Activated T-helper 2 cell treated with anti-CD3 and anti-CD28 coated beads, Interferon-gamma antibody, Interleukin-2, Interleukin-4, amounts not matched to agents 10 μg/mL and 5 μg/mL and 100 μg/mL, durations not matched to agents 14 hours and 24 hours and 36 hours (primary cell): ENCODE measurements at regions not wholly inside any gene's neighbourhood (a gene's known extent, or its start where the extent isn't known, plus 50 kb on each side); places are given as distances from the start of the nearest gene placed in this dataset.

Source experiments
- DNase-seq: peaks from one replicate; pipeline ENCODE4 v3.0.0; 2021; ENCODE audit warnings: low spot score
- H3K27ac Mint-ChIP-seq: one replicate; pipeline ENCODE4 v1.8.0; 2021; ENCODE audit warnings: mixed read lengths
- H3K27me3 Mint-ChIP-seq: one replicate; pipeline ENCODE4 v1.8.0; 2021; ENCODE audit warnings: low read depth, mixed read lengths
- H3K36me3 Mint-ChIP-seq: one replicate; pipeline ENCODE4 v1.8.0; 2021; ENCODE audit warnings: low read depth, mixed read lengths
- H3K4me1 Mint-ChIP-seq: one replicate; pipeline ENCODE4 v1.8.0; 2021; ENCODE audit warnings: low read depth, mixed read lengths
- H3K4me3 Mint-ChIP-seq: one replicate; pipeline ENCODE4 v1.8.0; 2021; ENCODE audit warnings: low read depth, mild to moderate bottlenecking, moderate library complexity, mixed read lengths
- H3K9me3 Mint-ChIP-seq: one replicate; pipeline ENCODE4 v1.8.0; 2021; ENCODE audit warnings: mixed read lengths
- intact Hi-C: fragments of 100-400 bp; cut with micrococcal nuclease; formaldehyde crosslinking; loops from one replicate; pipeline ENCODE4 v1.15.1; 2023

DNA sequence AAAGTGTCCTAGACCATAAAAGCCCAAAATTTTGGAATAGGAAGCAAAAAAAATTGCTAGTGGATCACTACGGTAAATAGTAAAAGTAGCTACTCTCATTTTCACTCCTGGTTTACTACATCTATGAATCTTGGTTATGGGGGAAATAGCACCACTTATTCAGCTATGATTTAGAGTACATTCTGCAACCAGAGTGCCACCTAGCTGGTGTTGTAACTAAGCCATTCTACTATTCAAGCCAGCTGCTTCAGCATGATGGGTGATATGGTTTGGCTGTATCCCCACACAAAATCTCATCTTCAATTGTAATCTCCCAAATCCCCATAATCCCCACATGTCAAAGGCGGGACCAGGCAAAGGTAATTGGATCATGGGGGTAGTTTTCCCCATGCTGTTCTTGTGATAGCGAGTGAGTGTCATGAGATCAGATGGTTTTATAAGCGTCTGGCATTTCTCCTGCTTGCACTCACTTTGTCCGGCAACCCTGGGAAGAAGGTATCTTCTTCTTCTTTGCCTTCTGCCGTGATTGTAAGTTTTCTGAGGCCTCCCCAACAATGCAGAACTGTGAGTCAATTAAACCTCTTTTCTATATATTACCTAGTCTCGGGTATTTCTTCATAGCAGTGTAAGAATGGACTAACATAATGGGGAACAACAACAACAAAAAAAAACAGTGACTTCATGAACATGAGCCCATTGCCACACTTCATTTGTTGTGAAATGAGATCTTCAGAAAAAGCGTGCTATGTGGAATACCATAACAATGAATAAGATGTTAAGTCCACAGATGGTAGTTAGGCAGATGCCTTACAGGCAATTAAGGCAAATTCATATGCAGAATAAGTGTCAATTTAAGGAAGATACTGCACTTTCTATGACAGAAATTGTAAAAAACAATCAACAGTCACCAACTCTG, 280.1 kb downstream of the PABPC4L start:
- no peak overlapping the region for H3K4me3 Mint-ChIP-seq
- H3K27me3 Mint-ChIP-seq: no peaks in the 10 kb centered on the region
- no peak for DNase-seq
- H3K36me3 Mint-ChIP-seq: no peaks in the 10 kb centered on the region
- no peaks in the 10 kb centered on the region for H3K9me3 Mint-ChIP-seq
- intact Hi-C loops: no loop called here
- no peaks in the 10 kb centered on the region for H3K4me1 Mint-ChIP-seq
- no peak overlapping the region for H3K27ac Mint-ChIP-seq

- no peak overlapping the region for H3K27ac Mint-ChIP-seq
- H3K4me3 Mint-ChIP-seq: no peak overlapping the region
- no peaks in the 10 kb centered on the region for H3K4me1 Mint-ChIP-seq
- H3K36me3 Mint-ChIP-seq: no peaks in the 10 kb centered on the region
- no peak for DNase-seq
- intact Hi-C loops: no loop called here
- H3K9me3 Mint-ChIP-seq: no peaks in the 10 kb centered on the region
- H3K27me3 Mint-ChIP-seq: no peaks in the 10 kb centered on the region
Observed at GRCh38 chr4:133920236-133920635, 281.4 kb downstream of the PABPC4L start.

DNA sequence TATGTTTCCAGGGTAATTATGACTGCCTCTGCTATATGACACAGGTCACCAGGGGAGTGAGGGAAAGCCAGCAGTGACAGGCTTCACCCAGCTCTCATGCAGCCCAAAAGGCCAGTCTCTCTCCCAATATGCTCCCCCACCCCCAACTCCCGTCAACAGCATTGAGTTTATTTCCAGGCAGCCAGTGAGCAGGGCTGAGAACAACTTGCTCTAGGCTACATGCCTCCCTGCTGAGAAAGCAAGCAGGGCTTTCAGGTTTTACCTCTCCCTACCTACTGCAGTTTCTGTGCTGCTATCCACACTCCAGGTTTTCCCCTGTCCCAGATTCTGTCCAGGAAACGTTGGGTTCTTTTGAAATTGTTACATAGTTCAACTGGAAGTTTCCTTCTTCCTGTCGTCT, 291.4 kb downstream of the PABPC4L start:
- DNase-seq: no peak
- no peaks in the 10 kb centered on the region for H3K4me1 Mint-ChIP-seq
- H3K36me3 Mint-ChIP-seq: no peaks in the 10 kb centered on the region
- intact Hi-C loops: no loop called here
- no peaks in the 10 kb centered on the region for H3K27me3 Mint-ChIP-seq
- no peak overlapping the region for H3K4me3 Mint-ChIP-seq
- H3K27ac Mint-ChIP-seq: no peak overlapping the region
- peaks cover 26% of the 10 kb centered on the region for H3K9me3 Mint-ChIP-seq

DNA sequence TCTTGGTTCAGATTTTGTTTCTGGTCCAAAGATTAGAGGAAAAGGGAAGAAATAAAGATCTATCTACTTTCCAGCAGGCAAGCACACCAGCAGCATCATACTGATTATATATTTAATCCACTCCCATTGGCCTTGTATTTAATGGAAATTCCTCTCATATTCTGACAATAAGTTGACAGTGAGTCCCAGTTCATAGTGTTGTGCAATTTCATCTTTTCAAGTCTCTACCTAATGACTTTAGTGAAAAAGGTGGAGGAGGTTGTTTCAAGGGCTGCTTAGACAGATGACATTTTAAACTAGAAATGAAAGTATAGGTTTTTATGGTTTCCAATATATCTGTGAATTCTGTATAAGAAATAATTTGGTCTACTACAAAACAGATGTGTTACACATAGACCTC, 298.6 kb downstream of the PABPC4L start:
- no peak overlapping the region for H3K27ac Mint-ChIP-seq
- intact Hi-C loops: no loop called here
- no peak for DNase-seq
- no peaks in the 10 kb centered on the region for H3K27me3 Mint-ChIP-seq
- no peaks in the 10 kb centered on the region for H3K36me3 Mint-ChIP-seq
- H3K4me1 Mint-ChIP-seq: no peaks in the 10 kb centered on the region
- no peak overlapping the region for H3K4me3 Mint-ChIP-seq
- H3K9me3 Mint-ChIP-seq: peaks cover 1% of the 10 kb centered on the region

GRCh38 chr4:133891011-133891410, 310.6 kb downstream of the PABPC4L start:
- Mint-ChIP-seq H3K27ac (no peak overlapping the region), H3K9me3 (peaks cover 13% of the 10 kb centered on the region), H3K4me3 (no peak overlapping the region), H3K4me1 (no peaks in the 10 kb centered on the region), H3K27me3 (no peaks in the 10 kb centered on the region), H3K36me3 (no peaks in the 10 kb centered on the region)
- no peak for DNase-seq
- intact Hi-C loops: no loop called here

DNA sequence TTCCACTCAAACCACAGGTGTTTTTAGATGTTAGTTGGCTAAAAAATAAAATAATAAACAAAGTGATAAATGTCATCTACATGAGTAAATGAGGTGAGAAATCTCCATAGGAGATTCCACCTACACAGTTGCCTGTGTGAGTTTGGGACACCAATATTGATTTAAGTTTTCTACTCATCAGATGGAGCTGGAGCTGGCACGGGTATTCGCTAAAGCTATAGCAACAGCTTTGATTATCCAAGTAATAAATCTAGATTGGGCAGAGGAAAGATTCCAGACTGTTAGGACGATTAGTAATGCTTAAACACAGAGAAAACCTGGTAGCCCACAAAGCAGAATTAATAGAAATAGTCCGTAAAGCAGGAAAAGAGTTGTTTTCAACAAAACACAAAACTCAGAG, 313.9 kb downstream of the PABPC4L start:
- H3K27me3 Mint-ChIP-seq: no peaks in the 10 kb centered on the region
- H3K36me3 Mint-ChIP-seq: no peaks in the 10 kb centered on the region
- no peak for DNase-seq
- H3K4me1 Mint-ChIP-seq: no peaks in the 10 kb centered on the region
- intact Hi-C loops: no loop called here
- H3K27ac Mint-ChIP-seq: no peak overlapping the region
- H3K4me3 Mint-ChIP-seq: no peak overlapping the region
- peaks cover 19% of the 10 kb centered on the region for H3K9me3 Mint-ChIP-seq

GRCh38 chr4:133869486-133869885, 332.1 kb downstream of the PABPC4L start:
- H3K4me3 Mint-ChIP-seq: no peak overlapping the region
- H3K4me1 Mint-ChIP-seq: no peaks in the 10 kb centered on the region
- intact Hi-C loops: no loop called here
- DNase-seq: no peak
- H3K36me3 Mint-ChIP-seq: no peaks in the 10 kb centered on the region
- peaks cover 13% of the 10 kb centered on the region for H3K9me3 Mint-ChIP-seq
- H3K27me3 Mint-ChIP-seq: no peaks in the 10 kb centered on the region
- no peak overlapping the region for H3K27ac Mint-ChIP-seq

DNA sequence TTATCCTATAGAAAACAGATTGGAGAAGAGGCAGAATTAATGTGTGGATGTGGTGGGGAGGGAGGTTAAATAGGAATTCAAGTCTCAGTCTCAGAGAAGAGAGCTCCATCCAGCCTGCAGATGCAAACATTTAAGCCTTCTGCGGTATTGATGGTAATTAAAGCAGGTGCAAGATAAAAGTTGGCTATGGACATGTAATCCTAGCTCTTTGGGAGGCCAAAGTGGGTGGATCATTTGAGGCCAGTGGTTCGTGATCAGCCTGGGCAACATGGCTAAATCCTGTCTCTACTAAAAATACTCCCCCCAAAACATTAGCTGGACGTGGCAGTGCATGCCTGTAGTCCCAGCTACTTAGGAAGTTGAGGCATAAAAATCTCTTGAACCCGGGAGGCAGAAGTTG, 332.7 kb downstream of the PABPC4L start:
- H3K9me3 Mint-ChIP-seq: peaks cover 8% of the 10 kb centered on the region
- DNase-seq: no peak
- no peaks in the 10 kb centered on the region for H3K36me3 Mint-ChIP-seq
- H3K27me3 Mint-ChIP-seq: no peaks in the 10 kb centered on the region
- no peak overlapping the region for H3K27ac Mint-ChIP-seq
- no peaks in the 10 kb centered on the region for H3K4me1 Mint-ChIP-seq
- intact Hi-C loops: no loop called here
- no peak overlapping the region for H3K4me3 Mint-ChIP-seq

GRCh38 chr4:133866328-133866699, 335.3 kb downstream of the PABPC4L start:
- H3K9me3 Mint-ChIP-seq: peaks cover 8% of the 10 kb centered on the region
- H3K4me1 Mint-ChIP-seq: no peaks in the 10 kb centered on the region
- H3K27me3 Mint-ChIP-seq: no peaks in the 10 kb centered on the region
- intact Hi-C loops: no loop called here
- H3K4me3 Mint-ChIP-seq: no peak overlapping the region
- no peaks in the 10 kb centered on the region for H3K36me3 Mint-ChIP-seq
- no peak for DNase-seq
- no peak overlapping the region for H3K27ac Mint-ChIP-seq

DNA sequence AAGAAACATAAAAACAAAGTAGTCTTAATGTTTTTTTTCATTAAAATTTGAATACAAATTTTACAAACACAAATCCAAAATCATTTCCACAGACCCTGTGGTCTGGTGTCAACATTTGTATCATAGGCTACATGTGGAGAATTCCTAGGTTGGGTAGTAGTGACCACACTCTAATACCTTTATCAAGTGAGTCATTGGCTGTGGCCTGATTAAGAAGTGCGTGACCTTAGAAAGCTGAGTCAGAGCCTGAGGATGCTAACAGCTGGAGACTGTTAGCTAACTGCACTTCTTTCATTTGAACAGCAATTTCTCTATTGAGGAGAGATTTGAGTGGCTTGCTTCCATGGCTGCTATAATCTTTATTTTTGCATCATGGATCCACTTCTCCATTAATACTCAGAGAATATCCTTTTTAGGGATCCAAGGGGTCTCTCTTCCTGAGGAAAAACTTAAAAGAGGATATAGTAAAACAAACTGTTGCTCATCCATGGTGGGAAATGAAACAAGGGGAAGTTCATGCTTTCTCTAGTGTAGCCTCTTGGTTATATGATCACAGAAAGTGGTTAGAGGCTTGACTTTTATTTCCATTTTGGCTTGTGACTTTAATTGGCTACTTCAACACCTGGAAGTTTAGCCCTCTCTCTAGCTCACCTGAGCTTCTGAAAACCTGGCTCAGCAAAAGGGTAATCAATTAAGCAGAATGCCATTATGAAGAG, 335.8 kb downstream of the PABPC4L start:
- Mint-ChIP-seq H3K4me1 (no peaks in the 10 kb centered on the region), H3K9me3 (peaks cover 8% of the 10 kb centered on the region), H3K27ac (no peak overlapping the region), H3K27me3 (no peaks in the 10 kb centered on the region), H3K36me3 (no peaks in the 10 kb centered on the region), H3K4me3 (no peak overlapping the region)
- intact Hi-C loops: no loop called here
- no peak for DNase-seq

GRCh38 chr4:133863153-133863552, 338.4 kb downstream of the PABPC4L start:
- Mint-ChIP-seq H3K4me3 (no peak overlapping the region), H3K27me3 (no peaks in the 10 kb centered on the region), H3K9me3 (peaks cover 4% of the 10 kb centered on the region), H3K36me3 (no peaks in the 10 kb centered on the region), H3K27ac (no peak overlapping the region), H3K4me1 (no peaks in the 10 kb centered on the region)
- DNase-seq: no peak
- intact Hi-C loops: no loop called here

- DNase-seq: no peak
- H3K36me3 Mint-ChIP-seq: no peaks in the 10 kb centered on the region
Observed at GRCh38 chr4:133856731-133857355, 344.7 kb downstream of the PABPC4L start.

DNA sequence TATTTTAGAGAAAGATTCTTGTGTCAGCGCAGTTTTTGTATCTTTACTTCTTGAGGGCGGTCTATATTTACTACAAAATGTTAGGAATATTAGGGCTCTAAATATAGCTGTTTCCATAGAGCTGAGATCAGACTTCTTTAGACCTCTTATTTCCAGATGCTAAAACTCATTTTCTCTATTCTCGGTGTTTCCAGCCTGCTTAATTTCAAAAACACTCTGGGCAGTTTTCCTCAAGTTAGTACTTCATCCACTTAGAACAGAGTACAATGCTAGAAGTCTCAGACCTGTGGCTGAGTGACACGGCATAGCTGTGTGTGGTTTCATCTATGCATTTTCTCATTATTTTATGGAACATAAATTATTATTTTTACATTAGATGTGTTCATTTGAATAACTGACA, 346.6 kb downstream of the PABPC4L start:
- no peak overlapping the region for H3K27ac Mint-ChIP-seq
- no peaks in the 10 kb centered on the region for H3K36me3 Mint-ChIP-seq
- H3K4me3 Mint-ChIP-seq: no peak overlapping the region
- no peak for DNase-seq
- intact Hi-C loops: no loop called here
- no peaks in the 10 kb centered on the region for H3K4me1 Mint-ChIP-seq
- H3K27me3 Mint-ChIP-seq: no peaks in the 10 kb centered on the region
- peaks cover 9% of the 10 kb centered on the region for H3K9me3 Mint-ChIP-seq

More at GRCh38 chr4:133856731-133857355, 344.7 kb downstream of the PABPC4L start:
- no peaks in the 10 kb centered on the region for H3K4me1 Mint-ChIP-seq
- no peak overlapping the region for H3K27ac Mint-ChIP-seq
- intact Hi-C loops: no loop called here
- no peak overlapping the region for H3K4me3 Mint-ChIP-seq
- no peaks in the 10 kb centered on the region for H3K27me3 Mint-ChIP-seq
- peaks cover 6% of the 10 kb centered on the region for H3K9me3 Mint-ChIP-seq
